ENCODE measurements at regions not wholly inside any gene's neighbourhood (a gene's known extent, or its start where the extent isn't known, plus 50 kb on each side); places are given as distances from the start of the nearest gene placed in this dataset.

DNA sequence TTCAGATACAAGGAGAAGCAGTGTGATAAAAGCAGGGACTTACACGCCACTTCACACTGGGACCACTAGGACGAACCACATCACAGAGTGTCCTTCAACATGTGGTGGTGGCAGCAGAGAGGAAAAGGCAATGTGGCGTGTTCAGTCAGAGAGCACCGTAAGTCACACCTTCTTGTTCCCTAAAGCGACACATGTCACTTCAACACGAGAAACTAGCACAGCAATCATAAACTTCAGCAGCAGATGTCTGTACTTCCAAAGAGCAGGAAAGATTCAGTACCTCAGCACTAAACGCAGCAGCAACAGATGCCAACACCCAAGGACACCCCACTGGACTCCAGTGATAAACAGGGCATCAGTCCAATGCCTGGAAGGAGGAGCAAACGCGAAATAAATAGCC, 96.7 kb downstream of the AREG start:
- TF ChIP-seq, protein P1, sequence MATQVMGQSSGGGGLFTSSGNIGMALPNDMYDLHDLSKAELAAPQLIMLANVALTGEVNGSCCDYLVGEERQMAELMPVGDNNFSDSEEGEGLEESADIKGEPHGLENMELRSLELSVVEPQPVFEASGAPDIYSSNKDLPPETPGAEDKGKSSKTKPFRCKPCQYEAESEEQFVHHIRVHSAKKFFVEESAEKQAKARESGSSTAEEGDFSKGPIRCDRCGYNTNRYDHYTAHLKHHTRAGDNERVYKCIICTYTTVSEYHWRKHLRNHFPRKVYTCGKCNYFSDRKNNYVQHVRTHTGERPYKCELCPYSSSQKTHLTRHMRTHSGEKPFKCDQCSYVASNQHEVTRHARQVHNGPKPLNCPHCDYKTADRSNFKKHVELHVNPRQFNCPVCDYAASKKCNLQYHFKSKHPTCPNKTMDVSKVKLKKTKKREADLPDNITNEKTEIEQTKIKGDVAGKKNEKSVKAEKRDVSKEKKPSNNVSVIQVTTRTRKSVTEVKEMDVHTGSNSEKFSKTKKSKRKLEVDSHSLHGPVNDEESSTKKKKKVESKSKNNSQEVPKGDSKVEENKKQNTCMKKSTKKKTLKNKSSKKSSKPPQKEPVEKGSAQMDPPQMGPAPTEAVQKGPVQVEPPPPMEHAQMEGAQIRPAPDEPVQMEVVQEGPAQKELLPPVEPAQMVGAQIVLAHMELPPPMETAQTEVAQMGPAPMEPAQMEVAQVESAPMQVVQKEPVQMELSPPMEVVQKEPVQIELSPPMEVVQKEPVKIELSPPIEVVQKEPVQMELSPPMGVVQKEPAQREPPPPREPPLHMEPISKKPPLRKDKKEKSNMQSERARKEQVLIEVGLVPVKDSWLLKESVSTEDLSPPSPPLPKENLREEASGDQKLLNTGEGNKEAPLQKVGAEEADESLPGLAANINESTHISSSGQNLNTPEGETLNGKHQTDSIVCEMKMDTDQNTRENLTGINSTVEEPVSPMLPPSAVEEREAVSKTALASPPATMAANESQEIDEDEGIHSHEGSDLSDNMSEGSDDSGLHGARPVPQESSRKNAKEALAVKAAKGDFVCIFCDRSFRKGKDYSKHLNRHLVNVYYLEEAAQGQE (IDR thresholded peaks at IDR 0.05; ENCODE audit: low read depth), result no peak
- TF ChIP-seq RAD21 (IDR thresholded peaks at IDR 0.05; ENCODE audit: low read depth) (no peak), ZBTB7A (IDR thresholded peaks at IDR 0.05; ENCODE audit: low read depth) (no peak), YY1 (IDR thresholded peaks at IDR 0.05; ENCODE audit: low read depth) (no peak), CREB1 (IDR thresholded peaks at IDR 0.05; ENCODE audit: low read depth) (no peak), EP300 (IDR thresholded peaks at IDR 0.05; ENCODE audit: borderline replicate concordance) (no peak), CEBPB (IDR thresholded peaks at IDR 0.05) (no peak), TAF1 (IDR thresholded peaks at IDR 0.05; ENCODE audit: low read depth) (no peak), EGR1 (IDR thresholded peaks at IDR 0.05) (no peak)
- TF ChIP-seq, protein P2, sequence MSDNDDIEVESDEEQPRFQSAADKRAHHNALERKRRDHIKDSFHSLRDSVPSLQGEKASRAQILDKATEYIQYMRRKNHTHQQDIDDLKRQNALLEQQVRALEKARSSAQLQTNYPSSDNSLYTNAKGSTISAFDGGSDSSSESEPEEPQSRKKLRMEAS (IDR thresholded peaks at IDR 0.05), result no peak

Data from Ishikawa (cell line).